HCT116 (cell line): ENCODE measurements at regions not wholly inside any gene's neighbourhood (a gene's known extent, or its start where the extent isn't known, plus 50 kb on each side); places are given as distances from the start of the nearest gene placed in this dataset.

Experiments used
- CTCF ChIP-seq, 3 experiments: fragments of 200-600 bp in 1 of 3; sonication (generic) in 1 of 3; IDR thresholded peaks in 2 of 3; conservative IDR thresholded peaks in 1 of 3; 2 replicates each; pipeline ENCODE4 v1.5.1; 2012 to 2017; ENCODE audit warnings: low read depth in 2 of 3, low read length in 2 of 3, antibody characterized with exemption in 1 of 3, borderline replicate concordance in 1 of 3, control low read depth in 1 of 3, mild to moderate bottlenecking in 1 of 3, mixed read lengths in 1 of 3, mixed run types in 1 of 3, moderate library complexity in 1 of 3; ENCODE audit not compliant: insufficient read depth in 1 of 3
- EZH2phosphoT487 ChIP-seq: fragments of 200-600 bp; IDR thresholded peaks from 2 replicates; pipeline ENCODE4 v1.6.1; 2018; ENCODE audit warnings: antibody characterized with exemption, borderline replicate concordance
- POLR2A ChIP-seq: IDR thresholded peaks from 2 replicates; pipeline ENCODE4 v1.7.0; 2011; ENCODE audit warnings: borderline replicate concordance; ENCODE audit not compliant: insufficient read depth, insufficient read length; ENCODE audit errors: extremely low read depth
- POLR2AphosphoS5 ChIP-seq: IDR thresholded peaks from 2 replicates; pipeline ENCODE4 v1.6.1; 2011; ENCODE audit warnings: mild to moderate bottlenecking, low read depth, low read length, moderate library complexity
- ZNF274 ChIP-seq: fragments of 200-500 bp; sonication (Bioruptor generic); IDR thresholded peaks from 2 replicates; pipeline ENCODE4 v1.6.1; 2014; ENCODE audit warnings: mild to moderate bottlenecking, low read depth, low read length, inconsistent platforms

- TF ChIP-seq CTCF (IDR thresholded peaks at IDR 0.05 in 2 of 3, conservative IDR thresholded peaks at IDR 0.05 in 1 of 3; ENCODE audit: borderline replicate concordance in 1 of 3, insufficient read depth in 1 of 3, low read depth in 2 of 3, low read length in 2 of 3) (no peak), POLR2AphosphoS5 (no peak), POLR2A (no peak), EZH2phosphoT487 (no peak), ZNF274 (no peak)
These were observed 221.0 kb upstream of the WSB1 start for GRCh38 chr17:27072885-27073284.
